ENCODE measurements at regions not wholly inside any gene's neighbourhood (a gene's known extent, or its start where the extent isn't known, plus 50 kb on each side); places are given as distances from the start of the nearest gene placed in this dataset.
"Not testable (repeated sequence)": the region's sequence is repeated elsewhere in the genome, so short reads cannot be mapped to it uniquely, and the experiment has no call there.

DNA sequence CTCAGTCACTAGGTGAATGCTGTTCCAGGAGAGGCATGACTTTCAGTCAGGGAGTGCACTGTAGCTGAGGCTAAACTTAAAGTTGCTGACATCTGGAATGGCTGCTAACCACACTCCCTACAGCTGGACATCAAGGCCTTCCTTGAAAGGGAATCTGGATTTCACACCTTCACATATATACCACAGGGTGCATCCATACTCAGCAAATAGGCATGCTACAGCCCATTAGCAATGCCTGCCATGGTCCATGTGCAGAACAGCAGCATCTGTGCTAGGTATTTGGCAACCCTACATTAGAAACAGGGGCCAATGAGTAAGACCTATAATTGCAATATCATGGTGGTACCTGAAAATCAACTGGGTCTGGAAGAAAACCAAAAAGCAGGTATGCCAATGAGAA is 74.8 kb downstream of the SNTN start:
- no peak for ATAC-seq
- TF ChIP-seq RARB (CRISPR knock-in tag; IDR thresholded peaks at IDR 0.05), result no peak
- no peak for TF ChIP-seq ISL1 (CRISPR knock-in tag; IDR thresholded peaks at IDR 0.05)
- no peak for TF ChIP-seq TCF4 (CRISPR knock-in tag; IDR thresholded peaks at IDR 0.05; ENCODE audit: borderline replicate concordance)
- TF ChIP-seq, protein P1, sequence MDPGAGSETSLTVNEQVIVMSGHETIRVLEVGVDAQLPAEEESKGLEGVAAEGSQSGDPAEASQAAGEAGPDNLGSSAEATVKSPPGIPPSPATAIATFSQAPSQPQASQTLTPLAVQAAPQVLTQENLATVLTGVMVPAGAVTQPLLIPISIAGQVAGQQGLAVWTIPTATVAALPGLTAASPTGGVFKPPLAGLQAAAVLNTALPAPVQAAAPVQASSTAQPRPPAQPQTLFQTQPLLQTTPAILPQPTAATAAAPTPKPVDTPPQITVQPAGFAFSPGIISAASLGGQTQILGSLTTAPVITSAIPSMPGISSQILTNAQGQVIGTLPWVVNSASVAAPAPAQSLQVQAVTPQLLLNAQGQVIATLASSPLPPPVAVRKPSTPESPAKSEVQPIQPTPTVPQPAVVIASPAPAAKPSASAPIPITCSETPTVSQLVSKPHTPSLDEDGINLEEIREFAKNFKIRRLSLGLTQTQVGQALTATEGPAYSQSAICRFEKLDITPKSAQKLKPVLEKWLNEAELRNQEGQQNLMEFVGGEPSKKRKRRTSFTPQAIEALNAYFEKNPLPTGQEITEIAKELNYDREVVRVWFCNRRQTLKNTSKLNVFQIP (CRISPR knock-in tag; IDR thresholded peaks at IDR 0.05; ENCODE audit: borderline replicate concordance, low read depth), result no peak
- no peak for TF ChIP-seq ZFP3 (CRISPR knock-in tag; IDR thresholded peaks at IDR 0.05)
- TF ChIP-seq ESRRG (CRISPR knock-in tag; IDR thresholded peaks at IDR 0.05), result no peak
- TF ChIP-seq SNAI2 (CRISPR knock-in tag; IDR thresholded peaks at IDR 0.05), result no peak
- TF ChIP-seq OSR1 (CRISPR knock-in tag; IDR thresholded peaks at IDR 0.05), result no peak
- no peak for TF ChIP-seq GLIS3 (CRISPR knock-in tag; IDR thresholded peaks at IDR 0.05)
- TF ChIP-seq ZFP30 (CRISPR knock-in tag; IDR thresholded peaks at IDR 0.05), result no peak
- TF ChIP-seq PPARA (CRISPR knock-in tag; IDR thresholded peaks at IDR 0.05; ENCODE audit: borderline replicate concordance), result no peak
- TF ChIP-seq ZNF8 (CRISPR knock-in tag; IDR thresholded peaks at IDR 0.05), result no peak
- no peak for TF ChIP-seq ZNF565 (CRISPR knock-in tag; conservative IDR thresholded peaks at IDR 0.05; ENCODE audit: low read depth)
- TF ChIP-seq, protein P2, sequence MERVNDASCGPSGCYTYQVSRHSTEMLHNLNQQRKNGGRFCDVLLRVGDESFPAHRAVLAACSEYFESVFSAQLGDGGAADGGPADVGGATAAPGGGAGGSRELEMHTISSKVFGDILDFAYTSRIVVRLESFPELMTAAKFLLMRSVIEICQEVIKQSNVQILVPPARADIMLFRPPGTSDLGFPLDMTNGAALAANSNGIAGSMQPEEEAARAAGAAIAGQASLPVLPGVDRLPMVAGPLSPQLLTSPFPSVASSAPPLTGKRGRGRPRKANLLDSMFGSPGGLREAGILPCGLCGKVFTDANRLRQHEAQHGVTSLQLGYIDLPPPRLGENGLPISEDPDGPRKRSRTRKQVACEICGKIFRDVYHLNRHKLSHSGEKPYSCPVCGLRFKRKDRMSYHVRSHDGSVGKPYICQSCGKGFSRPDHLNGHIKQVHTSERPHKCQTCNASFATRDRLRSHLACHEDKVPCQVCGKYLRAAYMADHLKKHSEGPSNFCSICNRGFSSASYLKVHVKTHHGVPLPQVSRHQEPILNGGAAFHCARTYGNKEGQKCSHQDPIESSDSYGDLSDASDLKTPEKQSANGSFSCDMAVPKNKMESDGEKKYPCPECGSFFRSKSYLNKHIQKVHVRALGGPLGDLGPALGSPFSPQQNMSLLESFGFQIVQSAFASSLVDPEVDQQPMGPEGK (CRISPR knock-in tag; IDR thresholded peaks at IDR 0.05; ENCODE audit: borderline replicate concordance), result no peak
- TF ChIP-seq ZNF70 (CRISPR knock-in tag; IDR thresholded peaks at IDR 0.05), result no peak
- no peak for TF ChIP-seq BACH2 (CRISPR knock-in tag; IDR thresholded peaks at IDR 0.05; ENCODE audit: borderline replicate concordance)
- TF ChIP-seq TOX (CRISPR knock-in tag; IDR thresholded peaks at IDR 0.05; ENCODE audit: borderline replicate concordance), result no peak
- TF ChIP-seq, protein P3, sequence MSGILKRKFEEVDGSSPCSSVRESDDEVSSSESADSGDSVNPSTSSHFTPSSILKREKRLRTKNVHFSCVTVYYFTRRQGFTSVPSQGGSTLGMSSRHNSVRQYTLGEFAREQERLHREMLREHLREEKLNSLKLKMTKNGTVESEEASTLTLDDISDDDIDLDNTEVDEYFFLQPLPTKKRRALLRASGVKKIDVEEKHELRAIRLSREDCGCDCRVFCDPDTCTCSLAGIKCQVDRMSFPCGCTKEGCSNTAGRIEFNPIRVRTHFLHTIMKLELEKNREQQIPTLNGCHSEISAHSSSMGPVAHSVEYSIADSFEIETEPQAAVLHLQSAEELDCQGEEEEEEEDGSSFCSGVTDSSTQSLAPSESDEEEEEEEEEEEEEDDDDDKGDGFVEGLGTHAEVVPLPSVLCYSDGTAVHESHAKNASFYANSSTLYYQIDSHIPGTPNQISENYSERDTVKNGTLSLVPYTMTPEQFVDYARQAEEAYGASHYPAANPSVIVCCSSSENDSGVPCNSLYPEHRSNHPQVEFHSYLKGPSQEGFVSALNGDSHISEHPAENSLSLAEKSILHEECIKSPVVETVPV (CRISPR knock-in tag; IDR thresholded peaks at IDR 0.05), result no peak

DNA sequence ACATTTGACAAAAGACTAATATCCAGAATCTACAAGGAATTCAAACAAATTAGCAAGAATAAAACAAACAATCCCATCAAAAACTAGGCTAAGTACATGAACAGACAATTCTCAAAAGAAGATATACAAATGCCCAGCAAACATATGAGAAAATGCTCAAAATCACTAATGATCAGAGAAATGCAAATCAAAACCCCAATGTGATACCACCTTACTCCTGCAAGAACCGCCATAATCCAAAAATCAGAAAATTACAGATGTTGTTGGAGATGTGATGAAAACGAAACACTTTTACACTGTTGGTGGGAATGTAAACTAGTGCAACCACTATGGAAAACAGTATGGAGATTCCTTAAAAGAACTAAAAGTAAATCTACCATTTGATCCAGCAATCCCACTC is 79.4 kb downstream of the SNTN start:
- ATAC-seq, result no peak
- no peak for TF ChIP-seq CSDC2 (CRISPR knock-in tag; IDR thresholded peaks at IDR 0.05)
- TF ChIP-seq BACH2 (CRISPR knock-in tag; IDR thresholded peaks at IDR 0.05; ENCODE audit: borderline replicate concordance), result no peak
- no peak for TF ChIP-seq ZFP30 (CRISPR knock-in tag; IDR thresholded peaks at IDR 0.05)
- no peak for TF ChIP-seq ZNF70 (CRISPR knock-in tag; IDR thresholded peaks at IDR 0.05)

DNA sequence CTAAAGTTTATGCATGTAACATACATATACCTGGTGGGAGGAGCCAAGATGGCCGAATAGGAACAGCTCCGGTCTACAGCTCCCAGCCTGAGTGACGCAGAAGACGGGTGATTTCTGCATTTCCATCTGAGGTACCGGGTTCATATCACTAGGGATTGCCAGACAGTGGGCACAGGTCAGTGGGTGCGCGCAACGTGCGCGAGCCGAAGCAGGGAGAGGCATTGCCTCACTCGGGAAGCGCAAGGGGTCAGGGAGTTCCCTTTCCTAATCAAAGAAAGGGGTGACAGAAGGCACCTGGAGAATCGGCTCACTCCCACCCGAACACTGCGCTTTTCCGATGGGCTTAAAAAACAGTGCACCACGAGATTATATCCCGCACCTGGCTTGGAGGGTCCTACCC is 80.8 kb downstream of the SNTN start:
- ATAC-seq, result not testable (repeated sequence)

DNA sequence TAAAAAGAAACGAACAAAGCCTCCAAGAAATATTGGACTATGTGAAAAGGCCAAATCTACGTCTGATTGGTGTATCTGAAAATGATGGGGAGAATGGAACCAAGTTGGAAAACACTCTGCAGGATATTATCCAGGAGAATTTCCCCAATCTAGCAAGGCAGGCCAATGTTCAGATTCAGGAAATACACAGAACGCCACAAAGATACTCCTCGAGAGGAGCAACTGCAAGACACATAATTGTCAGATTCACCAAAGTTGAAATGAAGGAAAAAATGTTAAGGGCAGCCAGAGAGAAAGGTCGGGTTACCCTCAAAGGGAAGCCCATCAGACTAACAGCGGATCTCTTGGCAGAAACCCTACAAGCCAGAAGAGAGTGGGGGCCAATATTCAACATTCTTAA is 82.2 kb downstream of the SNTN start:
- ATAC-seq, result not testable (repeated sequence)

DNA sequence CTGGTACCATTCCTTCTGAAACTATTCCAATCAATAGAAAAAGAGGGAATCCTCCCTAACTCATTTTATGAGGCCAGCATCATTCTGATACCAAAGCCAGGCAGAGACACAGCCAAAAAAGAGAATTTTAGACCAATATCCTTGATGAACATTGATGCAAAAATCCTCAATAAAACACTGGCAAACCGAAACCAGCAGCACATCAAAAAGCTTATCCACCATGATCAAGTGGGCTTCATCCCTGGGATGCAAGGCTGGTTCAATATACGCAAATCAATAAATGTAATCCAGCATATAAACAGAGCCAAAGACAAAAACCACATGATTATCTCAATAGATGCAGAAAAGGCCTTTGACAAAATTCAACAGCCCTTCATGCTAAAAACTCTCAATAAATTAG is 82.3 kb upstream of the C3orf49 start:
- ATAC-seq, result not testable (repeated sequence)

DNA sequence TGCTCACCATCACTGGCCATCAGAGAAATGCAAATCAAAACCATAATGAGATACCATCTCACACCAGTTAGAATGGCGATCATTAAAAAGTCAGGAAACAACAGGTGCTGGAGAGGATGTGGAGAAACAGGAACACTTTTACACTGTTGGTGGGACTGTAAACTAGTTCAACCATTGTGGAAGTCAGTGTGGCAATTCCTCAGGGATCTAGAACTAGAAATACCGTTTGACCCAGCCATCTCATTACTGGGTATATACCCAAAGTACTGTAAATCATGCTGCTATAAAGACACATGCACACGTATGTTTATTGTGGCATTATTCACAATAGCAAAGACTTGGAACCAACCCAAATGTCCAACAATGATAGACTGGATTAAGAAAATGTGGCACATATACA is 80.5 kb upstream of the C3orf49 start:
- ATAC-seq, result not testable (repeated sequence)

DNA sequence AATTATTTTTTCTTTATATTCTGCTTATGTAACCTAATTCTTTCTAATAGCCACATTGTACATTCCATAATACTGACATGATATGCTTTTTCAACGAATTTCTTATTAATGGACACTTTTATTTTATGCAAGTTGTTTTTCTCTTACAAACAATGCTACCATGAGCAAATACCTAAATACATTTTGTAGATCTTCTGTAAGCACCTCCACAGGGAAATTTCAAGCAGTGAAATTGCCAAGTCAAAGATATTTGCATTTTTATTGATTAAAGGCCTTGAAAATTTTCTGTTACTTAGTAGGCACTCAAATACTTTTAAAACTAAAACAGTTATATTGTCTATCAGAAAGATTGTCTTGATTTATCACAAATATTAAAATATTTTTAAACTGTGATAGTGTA is 79.6 kb upstream of the C3orf49 start:
- ATAC-seq, result no peak
- TF ChIP-seq, protein P2 (CRISPR knock-in tag; IDR thresholded peaks at IDR 0.05; ENCODE audit: borderline replicate concordance), result no peak
- TF ChIP-seq, protein P3 (CRISPR knock-in tag; IDR thresholded peaks at IDR 0.05), result no peak
